ENCODE measurements at regions not wholly inside any gene's neighbourhood (a gene's known extent, or its start where the extent isn't known, plus 50 kb on each side); places are given as distances from the start of the nearest gene placed in this dataset.

DNA sequence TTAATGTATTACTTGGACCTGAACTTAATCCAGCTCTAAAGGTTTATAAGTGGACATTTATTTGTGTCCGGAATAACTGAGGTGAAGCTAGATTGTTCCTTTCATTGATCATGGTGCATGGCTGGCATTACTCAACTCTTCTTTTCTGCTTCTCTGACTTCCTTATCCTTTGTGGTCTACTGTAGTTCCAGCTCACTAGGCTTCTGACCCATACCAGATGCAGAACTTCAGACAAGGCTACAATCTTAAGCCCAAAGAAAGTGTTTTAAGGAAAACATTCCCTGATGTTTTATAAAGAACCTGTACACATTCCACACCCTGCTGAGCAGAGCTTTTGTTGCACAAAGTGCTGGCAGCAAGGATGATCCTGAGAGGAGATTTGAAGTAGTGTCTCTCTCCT is 250.8 kb upstream of the TGFBR2 start:
- no peak for DNase-seq (ENCODE audit: low spot score)
- H3K79me2 ChIP-seq: no peaks in the 10 kb centered on the region
- H2AFZ ChIP-seq: no peak overlapping the region
- no peaks in the 10 kb centered on the region for H3K27me3 ChIP-seq
- no peak overlapping the region for H3K4me2 ChIP-seq
- TF ChIP-seq, protein P1, sequence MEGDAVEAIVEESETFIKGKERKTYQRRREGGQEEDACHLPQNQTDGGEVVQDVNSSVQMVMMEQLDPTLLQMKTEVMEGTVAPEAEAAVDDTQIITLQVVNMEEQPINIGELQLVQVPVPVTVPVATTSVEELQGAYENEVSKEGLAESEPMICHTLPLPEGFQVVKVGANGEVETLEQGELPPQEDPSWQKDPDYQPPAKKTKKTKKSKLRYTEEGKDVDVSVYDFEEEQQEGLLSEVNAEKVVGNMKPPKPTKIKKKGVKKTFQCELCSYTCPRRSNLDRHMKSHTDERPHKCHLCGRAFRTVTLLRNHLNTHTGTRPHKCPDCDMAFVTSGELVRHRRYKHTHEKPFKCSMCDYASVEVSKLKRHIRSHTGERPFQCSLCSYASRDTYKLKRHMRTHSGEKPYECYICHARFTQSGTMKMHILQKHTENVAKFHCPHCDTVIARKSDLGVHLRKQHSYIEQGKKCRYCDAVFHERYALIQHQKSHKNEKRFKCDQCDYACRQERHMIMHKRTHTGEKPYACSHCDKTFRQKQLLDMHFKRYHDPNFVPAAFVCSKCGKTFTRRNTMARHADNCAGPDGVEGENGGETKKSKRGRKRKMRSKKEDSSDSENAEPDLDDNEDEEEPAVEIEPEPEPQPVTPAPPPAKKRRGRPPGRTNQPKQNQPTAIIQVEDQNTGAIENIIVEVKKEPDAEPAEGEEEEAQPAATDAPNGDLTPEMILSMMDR (IDR thresholded peaks at IDR 0.05; ENCODE audit: poor library complexity): no peak
- no peak for TF ChIP-seq EZH2 (IDR thresholded peaks at IDR 0.05; ENCODE audit: borderline replicate concordance)
- no peak for TF ChIP-seq EZH2phosphoT487 (IDR thresholded peaks at IDR 0.05; ENCODE audit: low read depth, severe bottlenecking, unreplicated experiment)
- H3K36me3 ChIP-seq (replicated peaks; ENCODE audit: insufficient read depth, low read depth): no peaks in the 10 kb centered on the region
- H3K9me2 ChIP-seq (replicated peaks; ENCODE audit: insufficient read depth): no peaks in the 10 kb centered on the region
- no peak overlapping the region for H3K4me3 ChIP-seq
- H4K20me1 ChIP-seq (ENCODE audit: insufficient read depth, poor library complexity, severe bottlenecking): no peaks in the 10 kb centered on the region
- H3K9me3 ChIP-seq (ENCODE audit: low read depth): no peaks in the 10 kb centered on the region
- peaks cover 3% of the 10 kb centered on the region for H3K4me1 ChIP-seq (ENCODE audit: insufficient read depth)
- H3K27ac ChIP-seq: no peak overlapping the region
- WGBS (ENCODE audit: low lambda C conversion rate, missing lambda C conversion rate): 79% methylated on average over 1 of the region's 1 CpG

GRCh38 chr3:30356866-30357753 is 249.3 kb upstream of the TGFBR2 start:
- WGBS (ENCODE audit: low lambda C conversion rate, missing lambda C conversion rate): 86% methylated on average over 6 of the region's 6 CpGs
- Histone ChIP-seq H3K79me2 (no peaks in the 10 kb centered on the region), H2AFZ (no peak overlapping the region), H3K27me3 (no peaks in the 10 kb centered on the region), H3K36me3 (replicated peaks; ENCODE audit: insufficient read depth, low read depth) (no peaks in the 10 kb centered on the region), H3K9me3 (ENCODE audit: low read depth) (no peaks in the 10 kb centered on the region), H3K4me1 (ENCODE audit: insufficient read depth) (peaks cover 3% of the 10 kb centered on the region), H3K9me2 (replicated peaks; ENCODE audit: insufficient read depth) (no peaks in the 10 kb centered on the region), H4K20me1 (ENCODE audit: insufficient read depth, poor library complexity, severe bottlenecking) (no peaks in the 10 kb centered on the region), H3K4me2 (no peak overlapping the region), H3K4me3 (no peak overlapping the region), H3K27ac (no peak overlapping the region)
- DNase-seq (ENCODE audit: low spot score): no peak
- TF ChIP-seq EZH2phosphoT487 (IDR thresholded peaks at IDR 0.05; ENCODE audit: low read depth, severe bottlenecking, unreplicated experiment): no peak
- TF ChIP-seq, protein P1 (IDR thresholded peaks at IDR 0.05; ENCODE audit: poor library complexity): no peak
- no peak for TF ChIP-seq EZH2 (IDR thresholded peaks at IDR 0.05; ENCODE audit: borderline replicate concordance)

GRCh38 chr3:30357897-30358296 is 248.5 kb upstream of the TGFBR2 start:
- DNase-seq (ENCODE audit: low spot score): no peak
- H3K9me2 ChIP-seq (replicated peaks; ENCODE audit: insufficient read depth): no peaks in the 10 kb centered on the region

More at GRCh38 chr3:30357897-30358296, 248.5 kb upstream of the TGFBR2 start:
- Histone ChIP-seq H3K27ac (no peak overlapping the region), H3K4me1 (ENCODE audit: insufficient read depth) (peaks cover 3% of the 10 kb centered on the region), H3K36me3 (replicated peaks; ENCODE audit: insufficient read depth, low read depth) (no peaks in the 10 kb centered on the region), H3K79me2 (no peaks in the 10 kb centered on the region), H3K4me3 (no peak overlapping the region), H4K20me1 (ENCODE audit: insufficient read depth, poor library complexity, severe bottlenecking) (no peaks in the 10 kb centered on the region), H2AFZ (no peak overlapping the region), H3K9me3 (ENCODE audit: low read depth) (no peaks in the 10 kb centered on the region), H3K27me3 (no peaks in the 10 kb centered on the region), H3K4me2 (no peak overlapping the region)
- WGBS (ENCODE audit: low lambda C conversion rate, missing lambda C conversion rate): 89% methylated on average over 2 of the region's 2 CpGs
- TF ChIP-seq, protein P1 (IDR thresholded peaks at IDR 0.05; ENCODE audit: poor library complexity): no peak
- no peak for TF ChIP-seq EZH2phosphoT487 (IDR thresholded peaks at IDR 0.05; ENCODE audit: low read depth, severe bottlenecking, unreplicated experiment)
- TF ChIP-seq EZH2 (IDR thresholded peaks at IDR 0.05; ENCODE audit: borderline replicate concordance): no peak

All from hepatocyte (in vitro differentiated cells).